ENCODE measurements at regions not wholly inside any gene's neighbourhood (a gene's known extent, or its start where the extent isn't known, plus 50 kb on each side); places are given as distances from the start of the nearest gene placed in this dataset.

DNA sequence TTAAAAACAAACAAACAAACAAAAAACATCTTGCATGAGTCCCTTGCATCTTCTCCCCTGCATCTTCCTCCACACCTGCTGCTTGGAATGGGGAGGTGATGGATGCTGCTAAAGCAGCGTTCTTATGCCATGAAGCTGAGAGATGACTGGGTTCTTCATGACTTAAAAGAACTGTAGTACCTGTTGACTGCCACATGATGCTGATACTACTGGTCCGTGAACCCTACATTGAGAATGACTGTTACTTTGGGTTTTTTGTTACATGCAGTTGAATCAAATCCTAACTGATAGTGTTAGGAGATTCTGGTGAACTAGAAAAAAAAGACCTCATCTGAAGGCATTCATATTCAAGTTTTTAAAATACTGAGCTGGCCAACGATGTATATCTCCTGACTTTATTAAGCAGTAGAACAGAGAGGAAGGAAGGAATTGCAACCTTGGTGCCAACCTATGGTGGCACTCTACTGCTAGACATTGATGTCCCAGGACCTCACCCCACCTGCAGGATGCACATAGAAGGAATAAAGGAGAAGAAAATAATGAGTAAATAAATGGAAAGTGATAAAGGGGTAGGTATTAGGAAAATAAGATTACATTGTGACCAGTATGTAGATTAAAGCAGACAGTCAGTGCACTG, 63.2 kb upstream of the SPAG16 start:
- Mint-ChIP-seq H3K36me3 (ENCODE audit: low read depth) (no peaks in the 10 kb centered on the region), H3K4me3 (no peak overlapping the region), H3K27me3 (no peaks in the 10 kb centered on the region), H3K4me1 (ENCODE audit: low read depth) (peaks cover 4% of the 10 kb centered on the region), H3K27ac (no peak overlapping the region), H3K9me3 (no peaks in the 10 kb centered on the region)
- no peak overlapping the region for H3K27ac ChIP-seq (ENCODE audit: low read depth in 1 of 2, low read length in 2 of 2)
- intact Hi-C loops (cut with DNase I, micrococcal nuclease): no loop called here
- CTCF ChIA-PET: interaction anchor here (0.8 kb wide), 1 partner anchor 23 kb away, joined by 3 read pairs; no protein-coding TSS in a partner anchor
- no peaks in the 10 kb centered on the region for H3K4me1 ChIP-seq (ENCODE audit: insufficient read depth, low read length)
- ATAC-seq (ENCODE audit: poor library complexity) (no peak), DNase-seq (no peak)
- no peaks in the 10 kb centered on the region for H3K36me3 ChIP-seq (ENCODE audit: insufficient read depth, low read length)
- TF ChIP-seq, protein P1, sequence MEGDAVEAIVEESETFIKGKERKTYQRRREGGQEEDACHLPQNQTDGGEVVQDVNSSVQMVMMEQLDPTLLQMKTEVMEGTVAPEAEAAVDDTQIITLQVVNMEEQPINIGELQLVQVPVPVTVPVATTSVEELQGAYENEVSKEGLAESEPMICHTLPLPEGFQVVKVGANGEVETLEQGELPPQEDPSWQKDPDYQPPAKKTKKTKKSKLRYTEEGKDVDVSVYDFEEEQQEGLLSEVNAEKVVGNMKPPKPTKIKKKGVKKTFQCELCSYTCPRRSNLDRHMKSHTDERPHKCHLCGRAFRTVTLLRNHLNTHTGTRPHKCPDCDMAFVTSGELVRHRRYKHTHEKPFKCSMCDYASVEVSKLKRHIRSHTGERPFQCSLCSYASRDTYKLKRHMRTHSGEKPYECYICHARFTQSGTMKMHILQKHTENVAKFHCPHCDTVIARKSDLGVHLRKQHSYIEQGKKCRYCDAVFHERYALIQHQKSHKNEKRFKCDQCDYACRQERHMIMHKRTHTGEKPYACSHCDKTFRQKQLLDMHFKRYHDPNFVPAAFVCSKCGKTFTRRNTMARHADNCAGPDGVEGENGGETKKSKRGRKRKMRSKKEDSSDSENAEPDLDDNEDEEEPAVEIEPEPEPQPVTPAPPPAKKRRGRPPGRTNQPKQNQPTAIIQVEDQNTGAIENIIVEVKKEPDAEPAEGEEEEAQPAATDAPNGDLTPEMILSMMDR (IDR thresholded peaks at IDR 0.05): no peak
- no peaks in the 10 kb centered on the region for H3K27me3 ChIP-seq (ENCODE audit: control insufficient read depth in 1 of 2, insufficient read depth in 2 of 2, low read length in 2 of 2)
- POLR2A ChIA-PET: no interaction called here
- H3K4me3 ChIP-seq (ENCODE audit: low read length): no peak overlapping the region
- no peaks in the 10 kb centered on the region for H3K9me3 ChIP-seq (ENCODE audit: control insufficient read depth in 1 of 2, insufficient read depth in 1 of 2, low read length in 2 of 2)

DNA sequence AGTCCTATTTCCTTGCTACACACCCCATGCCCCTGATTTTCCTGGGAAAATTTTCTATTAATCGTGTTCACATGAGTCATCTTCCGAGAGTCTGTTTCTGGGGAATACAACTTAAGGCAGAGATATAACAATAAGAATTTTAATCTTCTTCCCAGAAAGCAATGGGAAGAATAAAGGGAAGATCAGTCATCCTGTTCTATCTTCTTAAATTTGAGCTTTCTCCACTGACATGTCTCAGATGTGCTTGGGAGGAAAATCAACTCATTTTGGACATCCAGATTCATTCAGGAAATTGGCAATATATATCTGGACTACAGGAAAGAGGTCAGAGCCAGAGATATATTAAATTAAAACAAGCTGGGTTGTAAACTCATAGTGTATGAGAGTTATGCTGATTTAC, 62.3 kb upstream of the SPAG16 start:
- Histone ChIP-seq H3K27ac (ENCODE audit: low read depth in 1 of 2, low read length in 2 of 2) (no peak overlapping the region), H3K9me3 (ENCODE audit: control insufficient read depth in 1 of 2, insufficient read depth in 1 of 2, low read length in 2 of 2) (no peaks in the 10 kb centered on the region), H3K36me3 (ENCODE audit: insufficient read depth, low read length) (no peaks in the 10 kb centered on the region), H3K4me1 (ENCODE audit: insufficient read depth, low read length) (no peaks in the 10 kb centered on the region), H3K27me3 (ENCODE audit: control insufficient read depth in 1 of 2, insufficient read depth in 2 of 2, low read length in 2 of 2) (no peaks in the 10 kb centered on the region), H3K4me3 (ENCODE audit: low read length) (no peak overlapping the region)
- H3K27ac Mint-ChIP-seq: no peak overlapping the region
- ChIA-PET POLR2A (no interaction called here), CTCF (no interaction called here)
- TF ChIP-seq, protein P1 (IDR thresholded peaks at IDR 0.05): no peak
- no peak overlapping the region for H3K4me3 Mint-ChIP-seq
- intact Hi-C loops (cut with DNase I, micrococcal nuclease): no loop called here
- H3K9me3 Mint-ChIP-seq: no peaks in the 10 kb centered on the region
- no peaks in the 10 kb centered on the region for H3K36me3 Mint-ChIP-seq (ENCODE audit: low read depth)
- H3K4me1 Mint-ChIP-seq (ENCODE audit: low read depth): peaks cover 4% of the 10 kb centered on the region
- H3K27me3 Mint-ChIP-seq: no peaks in the 10 kb centered on the region
- no peak for ATAC-seq (ENCODE audit: poor library complexity)
- no peak for DNase-seq

DNA sequence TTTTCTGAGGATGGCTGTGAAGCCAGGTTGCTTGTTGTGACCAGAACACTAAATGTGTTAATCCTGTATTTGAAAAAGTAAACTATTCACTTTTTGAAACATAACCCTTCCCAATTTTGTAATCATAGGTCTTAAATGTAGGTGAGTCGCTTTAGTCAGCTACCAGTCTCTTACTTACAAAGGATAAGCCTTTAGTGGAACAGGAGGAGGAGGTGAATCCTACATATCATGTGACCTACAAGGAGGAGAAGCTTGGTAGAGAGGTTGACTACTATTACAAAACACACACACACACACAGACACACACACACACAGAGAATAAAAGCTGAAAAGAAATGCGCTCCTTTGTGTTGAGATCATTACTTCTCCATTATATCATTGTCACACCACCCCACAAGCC, 59.9 kb upstream of the SPAG16 start:
- H3K27me3 ChIP-seq (ENCODE audit: control insufficient read depth in 1 of 2, insufficient read depth in 2 of 2, low read length in 2 of 2): no peaks in the 10 kb centered on the region
- no peaks in the 10 kb centered on the region for H3K9me3 ChIP-seq (ENCODE audit: control insufficient read depth in 1 of 2, insufficient read depth in 1 of 2, low read length in 2 of 2)
- DNase-seq (no peak), ATAC-seq (ENCODE audit: poor library complexity) (no peak)
- Mint-ChIP-seq H3K27ac (no peak overlapping the region), H3K4me3 (no peak overlapping the region), H3K36me3 (ENCODE audit: low read depth) (no peaks in the 10 kb centered on the region), H3K27me3 (no peaks in the 10 kb centered on the region), H3K9me3 (no peaks in the 10 kb centered on the region), H3K4me1 (ENCODE audit: low read depth) (peaks cover 4% of the 10 kb centered on the region)
- H3K4me3 ChIP-seq (ENCODE audit: low read length): no peak overlapping the region
- intact Hi-C loops (cut with DNase I, micrococcal nuclease): no loop called here
- H3K27ac ChIP-seq (ENCODE audit: low read depth in 1 of 2, low read length in 2 of 2): no peak overlapping the region
- CTCF ChIA-PET: no interaction called here
- no peaks in the 10 kb centered on the region for H3K4me1 ChIP-seq (ENCODE audit: insufficient read depth, low read length)
- TF ChIP-seq, protein P1 (IDR thresholded peaks at IDR 0.05): no peak
- H3K36me3 ChIP-seq (ENCODE audit: insufficient read depth, low read length): no peaks in the 10 kb centered on the region
- POLR2A ChIA-PET: no interaction called here

All from CD4-positive, alpha-beta T cell (primary cell).